Fibroblast of skin of abdomen (primary cell): ENCODE measurements at regions not wholly inside any gene's neighbourhood (a gene's known extent, or its start where the extent isn't known, plus 50 kb on each side); places are given as distances from the start of the nearest gene placed in this dataset.
"Not testable (repeated sequence)": the region's sequence is repeated elsewhere in the genome, so short reads cannot be mapped to it uniquely, and the experiment has no call there.

Experiments used
- DNase-seq: peaks from one replicate; pipeline ENCODE4 v3.0.0-alpha.2; 2013

GRCh38 chr10:35973912-35974591 lies 332.0 kb upstream of the FZD8 start:
- DNase-seq: not testable (repeated sequence)

- DNase-seq: no peak
Observed at GRCh38 chr10:35972275-35972674, 330.2 kb upstream of the FZD8 start.

- no peak for DNase-seq
Observed at GRCh38 chr10:35971397-35971796, 329.3 kb upstream of the FZD8 start.

- DNase-seq: no peak
Observed at GRCh38 chr10:35963685-35964084, 321.6 kb upstream of the FZD8 start.

DNA sequence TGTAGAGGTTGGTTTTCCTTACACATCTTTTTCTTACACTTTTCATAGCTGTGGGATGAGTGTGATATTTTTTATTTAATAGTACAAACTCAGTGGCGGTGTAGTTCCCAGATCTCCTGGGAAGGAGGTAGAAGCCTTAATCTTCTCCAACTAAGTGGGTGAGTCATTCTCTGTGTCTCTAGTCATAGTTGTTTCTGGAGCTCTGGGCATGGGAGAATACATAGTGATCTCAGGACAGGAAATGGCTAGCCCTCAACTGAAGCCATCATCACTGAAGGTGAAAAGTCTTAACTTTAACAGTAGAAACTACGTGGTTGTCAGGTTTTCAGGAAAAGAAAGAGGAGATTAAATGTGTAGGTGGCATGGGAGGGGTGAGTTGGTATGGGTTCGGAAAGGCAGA lies 319.4 kb upstream of the FZD8 start:
- peak; percentile 21 for DNase-seq

- no peak for DNase-seq
Observed at GRCh38 chr10:35959252-35959651, 317.2 kb upstream of the FZD8 start.

DNA sequence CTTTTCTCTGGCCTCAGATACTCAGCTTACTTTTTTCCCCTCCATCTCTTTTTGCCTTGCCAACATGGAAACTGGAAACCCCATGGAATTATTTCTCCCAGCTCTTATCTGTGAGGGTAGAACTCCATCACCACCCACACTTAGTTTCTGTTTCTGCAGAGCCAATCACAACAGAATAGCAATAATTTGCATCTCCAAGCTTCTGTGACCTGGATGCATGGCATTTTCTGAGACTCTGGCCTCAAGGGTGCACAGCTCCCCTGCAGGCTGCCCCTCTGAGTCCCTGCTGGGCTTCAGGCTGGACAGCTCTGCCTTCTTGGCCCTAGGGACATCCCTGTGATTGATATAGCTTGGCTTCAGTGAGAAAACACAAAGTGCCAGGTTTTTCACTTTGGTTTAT lies 316.5 kb upstream of the FZD8 start:
- not testable (repeated sequence) for DNase-seq

- DNase-seq: no peak
Observed at GRCh38 chr10:35950701-35951100, 308.6 kb upstream of the FZD8 start.

GRCh38 chr10:35950226-35950625 lies 308.1 kb upstream of the FZD8 start:
- DNase-seq: no peak

- DNase-seq: no peak
Observed at GRCh38 chr10:35949811-35950211, 307.7 kb upstream of the FZD8 start.

- peak; percentile 5 for DNase-seq
Observed at GRCh38 chr10:35946556-35946955, 304.5 kb upstream of the FZD8 start.

DNA sequence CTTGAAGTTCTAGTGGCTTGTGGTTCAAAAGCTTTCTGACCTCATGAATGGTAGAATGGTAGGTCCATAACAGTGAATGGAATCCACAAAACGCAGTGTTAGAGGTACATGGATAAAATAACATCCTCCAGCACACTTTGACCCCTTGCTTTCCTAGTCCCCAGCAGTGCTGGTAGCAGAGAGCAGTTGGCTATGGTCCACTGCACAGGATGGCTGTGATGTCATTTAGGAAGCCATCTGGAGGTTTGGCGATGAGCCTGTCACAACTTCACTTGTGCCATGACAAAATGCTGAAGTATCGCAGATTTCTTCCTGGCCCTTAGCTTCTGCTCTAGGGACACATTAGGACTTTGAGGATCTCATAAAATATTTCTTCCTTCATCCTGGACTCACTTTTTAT lies 300.0 kb upstream of the FZD8 start:
- no peak for DNase-seq

DNA sequence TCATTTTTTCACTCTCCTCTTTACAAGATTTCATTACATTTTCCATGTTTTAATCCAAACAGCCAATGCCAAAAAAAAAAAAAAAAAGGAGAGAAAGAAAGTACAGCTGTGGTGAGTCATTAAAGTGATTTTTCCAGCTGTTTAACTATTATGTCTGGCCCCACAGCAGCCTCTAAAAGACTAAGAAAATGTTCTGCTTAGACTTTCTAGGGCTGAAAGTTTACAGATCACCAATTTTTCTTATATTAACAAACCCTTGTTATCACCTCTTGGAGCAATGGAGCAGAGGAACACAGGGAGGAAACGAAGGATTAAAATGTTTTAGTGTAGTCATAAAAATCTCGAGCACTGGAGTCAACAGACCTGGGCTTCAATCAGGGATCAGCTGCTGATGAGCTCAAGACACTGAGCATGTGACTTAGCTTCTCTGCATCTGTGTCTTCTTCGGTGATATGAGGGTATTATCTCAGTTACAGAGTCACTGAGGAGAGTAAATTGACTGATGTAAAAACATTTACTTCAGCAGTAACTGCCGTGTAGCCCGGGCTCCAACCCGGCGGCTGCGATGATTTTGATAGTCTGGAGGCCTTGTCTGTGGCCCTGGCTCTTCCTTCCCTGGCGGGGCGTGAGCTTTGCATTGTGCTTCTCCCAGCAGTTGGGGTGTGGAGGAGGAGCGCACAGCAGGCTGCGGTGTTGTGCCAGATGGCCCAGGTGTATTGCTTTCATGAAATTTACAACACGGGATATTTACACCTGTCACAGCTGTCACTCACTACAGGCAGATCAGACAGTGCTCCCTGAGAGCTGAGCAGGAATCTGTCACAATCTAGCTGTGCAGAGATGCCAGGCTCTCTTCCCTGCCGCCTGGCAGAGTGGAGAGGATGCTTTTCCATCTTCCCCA lies 298.3 kb upstream of the FZD8 start:
- peak; percentile 18 for DNase-seq

- no peak for DNase-seq
Observed at GRCh38 chr10:35938160-35938559, 296.1 kb upstream of the FZD8 start.

DNA sequence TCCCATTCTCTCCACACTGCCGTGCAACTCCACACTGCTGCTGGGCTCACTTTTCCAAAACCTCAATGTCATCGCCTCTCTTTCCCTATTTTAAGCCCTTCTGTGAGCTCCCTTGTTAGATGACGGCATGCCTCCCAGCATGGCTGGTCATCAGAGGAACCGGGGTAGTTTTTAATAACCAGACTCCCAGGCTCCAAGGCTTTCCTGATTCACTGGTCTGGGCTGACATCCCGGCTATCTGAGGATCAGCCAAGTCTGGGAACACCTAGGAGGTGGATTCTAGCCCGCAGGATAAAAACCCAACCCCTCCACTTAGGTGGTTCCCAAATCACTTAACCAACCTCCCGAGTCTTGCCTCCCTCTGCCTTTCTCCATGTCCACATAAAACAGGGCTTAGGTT lies 295.4 kb upstream of the FZD8 start:
- DNase-seq: no peak

DNA sequence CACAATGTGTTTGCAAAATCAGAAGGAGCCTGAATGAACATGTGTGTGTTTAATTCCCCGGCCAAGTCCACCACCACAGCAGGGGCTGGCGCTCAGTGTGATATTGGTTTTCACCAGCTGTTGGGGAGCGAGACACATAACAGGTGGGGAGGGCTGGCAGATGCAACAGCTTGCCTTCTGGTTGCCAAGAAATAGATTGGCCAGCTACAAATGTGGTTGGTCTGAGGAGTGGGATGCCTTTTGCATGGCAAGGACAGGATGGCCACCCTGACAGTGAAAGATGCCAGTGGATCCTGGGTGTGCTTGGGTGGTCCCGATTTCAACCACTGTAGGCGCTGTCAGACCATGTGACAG lies 292.5 kb upstream of the FZD8 start:
- no peak for DNase-seq

GRCh38 chr10:35933940-35934641 lies 292.0 kb upstream of the FZD8 start:
- DNase-seq: no peak

GRCh38 chr10:35933491-35933890 lies 291.4 kb upstream of the FZD8 start:
- no peak for DNase-seq

DNA sequence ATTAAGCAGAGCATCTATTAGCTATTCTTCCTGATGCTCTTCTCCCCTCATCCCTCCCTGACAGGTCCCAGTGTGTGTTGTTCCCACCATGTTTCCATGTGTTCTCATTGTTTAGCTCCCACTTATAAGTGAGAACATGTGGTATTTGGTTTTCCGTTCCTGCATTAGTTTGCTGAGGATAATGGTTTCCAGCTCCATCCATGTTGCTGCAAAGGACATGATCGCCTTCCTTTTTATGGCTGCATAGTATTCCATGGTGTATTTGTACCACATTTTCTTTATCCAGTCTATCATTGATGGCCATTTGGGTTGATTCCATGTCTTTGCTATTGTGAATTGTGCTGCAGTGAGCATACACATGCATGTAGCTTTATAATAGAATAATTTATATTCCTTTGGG lies 287.9 kb upstream of the FZD8 start:
- not testable (repeated sequence) for DNase-seq

- DNase-seq: no peak
Observed at GRCh38 chr10:35928748-35929147, 286.7 kb upstream of the FZD8 start.

DNA sequence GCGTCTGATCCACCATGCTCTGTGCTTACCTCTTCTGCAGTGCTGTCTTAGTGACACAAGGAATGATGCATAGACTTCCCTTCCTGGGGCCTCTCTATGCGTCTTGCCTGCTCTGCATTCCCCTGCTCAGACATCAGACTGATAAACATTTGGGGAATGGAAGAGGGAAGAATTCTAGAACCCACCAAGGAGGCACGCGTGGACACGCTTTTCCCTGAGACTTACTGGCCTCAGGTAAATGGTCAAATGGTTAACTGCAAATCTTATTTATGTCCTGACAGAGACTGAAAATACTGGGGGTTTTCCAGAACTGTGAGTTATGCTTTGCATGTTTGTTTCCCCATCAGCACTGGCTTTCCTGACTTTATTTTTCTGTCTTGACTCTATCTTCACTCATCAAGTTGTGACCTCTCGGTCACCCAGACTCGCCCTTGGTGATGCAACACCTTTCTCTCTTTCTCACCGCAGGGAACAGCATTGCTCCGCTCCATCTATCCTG lies 285.9 kb upstream of the FZD8 start:
- DNase-seq: peak; percentile 32

DNA sequence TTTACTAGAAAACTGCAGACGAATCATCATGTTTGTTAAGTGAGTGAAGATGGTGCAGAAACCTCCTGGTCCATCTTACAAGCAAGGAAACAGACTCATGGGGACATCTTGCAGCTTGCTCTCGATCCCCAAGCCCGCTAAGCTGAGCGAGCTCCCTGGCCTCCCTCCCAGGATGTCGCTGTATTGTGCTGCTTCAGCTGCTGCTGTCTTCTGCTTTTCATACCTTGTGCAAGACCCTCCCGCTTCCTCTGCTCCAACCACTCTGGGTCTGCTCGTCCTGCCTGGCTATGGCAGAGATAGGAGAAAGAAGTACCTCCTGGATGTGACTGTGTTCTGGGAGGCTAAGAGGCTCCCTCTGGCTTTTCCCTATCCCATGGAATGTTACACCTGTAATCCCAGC lies 285.2 kb upstream of the FZD8 start:
- no peak for DNase-seq

DNA sequence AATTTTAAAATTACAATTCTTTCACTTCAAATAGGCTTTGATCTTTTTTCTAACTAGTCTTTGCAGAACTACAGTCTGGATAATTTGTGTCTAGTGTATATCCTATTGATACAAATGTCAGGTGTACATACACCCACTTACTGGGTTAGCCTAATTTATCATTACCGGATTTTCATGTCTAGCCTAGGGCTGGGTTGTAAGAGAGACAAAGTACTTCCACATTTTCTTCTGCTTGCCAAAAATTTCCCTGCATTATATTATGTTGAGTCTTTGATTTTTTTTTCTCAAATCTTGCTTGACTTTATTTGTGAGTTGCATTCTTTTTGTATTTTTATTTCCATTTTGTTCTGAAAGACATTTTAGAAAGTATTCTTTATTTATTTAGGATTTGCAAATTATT lies 284.8 kb upstream of the FZD8 start:
- DNase-seq: no peak
